IMR-90 (cell line): ENCODE measurements at regions not wholly inside any gene's neighbourhood (a gene's known extent, or its start where the extent isn't known, plus 50 kb on each side); places are given as distances from the start of the nearest gene placed in this dataset.

Source experiments
- ATAC-seq: fragments of 200-7000 bp; cut with Tn5 transposase; 2 replicates; pipeline ENCODE4 v1.9.1; 2020; ENCODE audit warnings: low read depth, mild to moderate bottlenecking, moderate library complexity
- BruUV-seq: library from RNA; stranded (reverse); fragments of 400-500 nt; replicated peaks from 2 replicates; lab custom pipeline; 2021; lab: Mats Ljungman, UMichigan
- CTCF ChIA-PET: fragments of 300-600 bp; formaldehyde crosslinking; extraction: SDS; loops from one replicate; lab custom pipeline; 2021; ENCODE audit warnings: antibody characterized with exemption; lab: Yijun Ruan, JAX
- POLR2A ChIA-PET: fragments of 300-600 bp; sonication (Branson Sonifier 250); formaldehyde crosslinking; loops from one replicate; lab custom pipeline; 2022; ENCODE audit warnings: antibody characterized with exemption; ENCODE audit not compliant: unreplicated experiment; lab: Charles Lee
- DNase-seq: peaks from one replicate; pipeline ENCODE4 v3.0.0; 2013
- H2AFZ ChIP-seq: replicated peaks from 2 replicates; pipeline ENCODE3; 2013; ENCODE audit warnings: low read length, mild to moderate bottlenecking; ENCODE audit not compliant: poor library complexity
- H2AK5ac ChIP-seq: 2 replicates; pipeline ENCODE4 v1.6.1; 2013; ENCODE audit warnings: low read depth, low read length, inconsistent platforms
- H2AK9ac ChIP-seq: replicated peaks from 2 replicates; pipeline ENCODE3; 2013; ENCODE audit warnings: mild to moderate bottlenecking, low read depth, low read length, moderate library complexity; ENCODE audit not compliant: poor library complexity
- H2BK120ac ChIP-seq: 2 replicates; pipeline ENCODE4 v1.6.1; 2013; ENCODE audit warnings: low read depth, low read length, inconsistent platforms
- H2BK15ac ChIP-seq: 3 replicates; pipeline ENCODE4 v1.6.1; 2013; ENCODE audit warnings: low read depth, low read length, inconsistent platforms
- H2BK20ac ChIP-seq: 2 replicates; pipeline ENCODE4 v1.6.1; 2013; ENCODE audit warnings: low read depth, mild to moderate bottlenecking, inconsistent platforms, low read length, moderate library complexity
- H2BK5ac ChIP-seq: 2 replicates; pipeline ENCODE4 v1.6.1; 2013; ENCODE audit warnings: mild to moderate bottlenecking, low read depth, low read length, inconsistent platforms; ENCODE audit not compliant: poor library complexity, severe bottlenecking
- H3K14ac ChIP-seq: replicated peaks from 2 replicates; pipeline ENCODE4 v1.6.1; 2013; ENCODE audit warnings: low read depth, low read length, inconsistent platforms
- H3K18ac ChIP-seq: 2 replicates; pipeline ENCODE4 v1.6.1; 2013; ENCODE audit warnings: low read depth, low read length, control low read depth
- H3K23ac ChIP-seq: 2 replicates; pipeline ENCODE4 v1.6.1; 2013; ENCODE audit warnings: low read depth, low read length, inconsistent platforms
- H3K27ac ChIP-seq: 2 replicates; pipeline ENCODE4 v1.5.1; 2013; ENCODE audit warnings: mild to moderate bottlenecking, control low read depth, low read length; ENCODE audit not compliant: insufficient read depth
- H3K27me3 ChIP-seq: 2 replicates; pipeline ENCODE4 v1.6.1; 2013; ENCODE audit warnings: low read length; ENCODE audit not compliant: control insufficient read depth, insufficient read depth
- H3K36me3 ChIP-seq: 2 replicates; pipeline ENCODE4 v1.6.1; 2013; ENCODE audit warnings: low read length, mixed read lengths; ENCODE audit not compliant: control insufficient read depth, insufficient read depth
- H3K4ac ChIP-seq: 2 replicates; pipeline ENCODE4 v1.6.1; 2013; ENCODE audit warnings: low read depth, low read length, inconsistent platforms
- H3K4me1 ChIP-seq: 2 replicates; pipeline ENCODE4 v1.6.1; 2013; ENCODE audit warnings: low read length, mixed read lengths; ENCODE audit not compliant: control insufficient read depth, insufficient read depth
- H3K4me2 ChIP-seq: 2 replicates; pipeline ENCODE4 v1.6.1; 2013; ENCODE audit warnings: low read depth, mild to moderate bottlenecking, control low read depth, low read length, moderate library complexity
- H3K4me3 ChIP-seq: 2 replicates; pipeline ENCODE4 v1.5.1; 2013; ENCODE audit warnings: low read depth, mild to moderate bottlenecking, control low read depth, low read length, moderate library complexity; ENCODE audit not compliant: insufficient read depth
- H3K56ac ChIP-seq: 2 replicates; pipeline ENCODE4 v1.6.1; 2013; ENCODE audit warnings: low read length, inconsistent platforms; ENCODE audit not compliant: insufficient read depth; ENCODE audit errors: extremely low read depth
- H3K79me1 ChIP-seq, 2 experiments: 2 replicates each; pipeline ENCODE4 v1.6.1; 2013; ENCODE audit warnings: low read length in 2 of 2, inconsistent platforms in 1 of 2, low read depth in 1 of 2
- H3K9ac ChIP-seq: 2 replicates; pipeline ENCODE4 v1.6.1; 2013; ENCODE audit warnings: low read depth, low read length, control low read depth
- H3K9me1 ChIP-seq: 2 replicates; pipeline ENCODE4 v1.6.1; 2013; ENCODE audit warnings: low read length, inconsistent platforms; ENCODE audit not compliant: insufficient read depth
- H3K9me3 ChIP-seq: 2 replicates; pipeline ENCODE4 v1.6.1; 2013; ENCODE audit warnings: low read length; ENCODE audit not compliant: control insufficient read depth, insufficient read depth
- H4K20me1 ChIP-seq: 2 replicates; pipeline ENCODE4 v1.6.1; 2013; ENCODE audit warnings: low read length, inconsistent platforms; ENCODE audit not compliant: insufficient read depth
- H4K5ac ChIP-seq: 2 replicates; pipeline ENCODE4 v1.6.1; 2013; ENCODE audit warnings: mild to moderate bottlenecking, low read depth, low read length, control low read depth
- H4K8ac ChIP-seq, 2 experiments: 2 replicates each; pipeline ENCODE4 v1.6.1; 2013; ENCODE audit warnings: low read depth in 2 of 2, low read length in 2 of 2, control low read depth in 1 of 2, inconsistent platforms in 1 of 2
- H4K91ac ChIP-seq: 2 replicates; pipeline ENCODE4 v1.6.1; 2013; ENCODE audit warnings: low read depth, low read length, inconsistent platforms; ENCODE audit not compliant: insufficient read depth
- CEBPB ChIP-seq: IDR thresholded peaks from 2 replicates; pipeline ENCODE4 v1.6.1; 2012; ENCODE audit warnings: low read depth, low read length, improper control_type of control experiment
- CHD1 ChIP-seq: IDR thresholded peaks from 2 replicates; pipeline ENCODE4 v1.6.1; 2012; ENCODE audit warnings: low read depth, low read length, improper control_type of control experiment
- ELK1 ChIP-seq: fragments of 150-350 bp; IDR thresholded peaks from 2 replicates; pipeline ENCODE4 v1.6.1; 2016; ENCODE audit warnings: low read depth, mild to moderate bottlenecking, low read length, moderate library complexity, borderline replicate concordance
- MAFK ChIP-seq: IDR thresholded peaks from 2 replicates; pipeline ENCODE4 v1.6.1; 2012; ENCODE audit warnings: low read depth, low read length, improper control_type of control experiment
- MXI1 ChIP-seq: IDR thresholded peaks from 2 replicates; pipeline ENCODE4 v1.6.1; 2012; ENCODE audit warnings: low read depth, mild to moderate bottlenecking, low read length, moderate library complexity, borderline replicate concordance
- NFE2L2 ChIP-seq: fragments of 150-350 bp; IDR thresholded peaks from 2 replicates; pipeline ENCODE4 v1.6.1; 2016; ENCODE audit warnings: low read depth, mild to moderate bottlenecking, low read length
- RCOR1 ChIP-seq: IDR thresholded peaks from 2 replicates; pipeline ENCODE4 v1.6.1; 2012; ENCODE audit warnings: mild to moderate bottlenecking, low read length, improper control_type of control experiment; ENCODE audit not compliant: insufficient replicate concordance
- RFX5 ChIP-seq: IDR thresholded peaks from 2 replicates; pipeline ENCODE4 v1.8.0; 2012; ENCODE audit warnings: low read depth, mild to moderate bottlenecking, low read length, moderate library complexity
- USF2 ChIP-seq: fragments of 150-350 bp; IDR thresholded peaks from 2 replicates; pipeline ENCODE4 v1.6.1; 2017; ENCODE audit warnings: mild to moderate bottlenecking, antibody characterized with exemption, low read length, low read depth
- WGBS, 2 experiments: methylation state at CpG; one replicate each; pipeline versions ENCODE4 v1.1.5 to v1.1.7; 2013; ENCODE audit warnings: missing lambda C conversion rate in 2 of 2; ENCODE audit not compliant: insufficient read length in 1 of 2; ENCODE audit errors: extremely low coverage in 2 of 2; 5-methylcytosine and 5-hydroxymethylcytosine counted together
- dilution Hi-C: fragments of 300-500 bp; cut with HindIII; formaldehyde crosslinking; loops from one replicate; pipeline ENCODE4 v1.14.3; 2018; ENCODE audit warnings: low sequenced_read_pairs; ENCODE audit not compliant: unreplicated experiment
- in situ Hi-C: fragments of 300-500 bp; cut with MboI; formaldehyde crosslinking; loops from 3 replicates; pipeline ENCODE4 v1.14.3; 2019; ENCODE audit warnings: low sequenced_read_pairs, inconsistent platforms, mixed read lengths
- intact Hi-C: fragments of 100-400 bp; cut with micrococcal nuclease; formaldehyde crosslinking; loops from 2 replicates; pipeline ENCODE4 v1.10.0; 2022

- Histone ChIP-seq H4K91ac (no peak overlapping the region), H4K8ac (no peak overlapping the region), H3K4me3 (no peak overlapping the region), H2AK5ac (no peak overlapping the region), H3K9ac (no peak overlapping the region), H3K4ac (no peak overlapping the region), H3K36me3 (no peaks in the 10 kb centered on the region), H4K20me1 (no peaks in the 10 kb centered on the region), H3K18ac (no peak overlapping the region), H2AK9ac (no peak overlapping the region), H3K4me1 (peaks cover 4% of the 10 kb centered on the region; the same call in 1 of the 2 replicates), H2BK120ac (no peak overlapping the region), H2BK5ac (no peak overlapping the region), H2BK15ac (no peak overlapping the region), H3K4me2 (no peak overlapping the region), H3K23ac (no peak overlapping the region), H3K27me3 (no peaks in the 10 kb centered on the region), H3K79me1 (no peaks in the 10 kb centered on the region), H2AFZ (no peak overlapping the region), H3K9me3 (no peaks in the 10 kb centered on the region), H3K27ac (no peak overlapping the region), H3K9me1 (peaks cover 6% of the 10 kb centered on the region; the same call in 1 of the 2 replicates), H4K5ac (no peak overlapping the region), H2BK20ac (no peak overlapping the region), H3K56ac (no peak overlapping the region), H3K14ac (no peak overlapping the region)
- ATAC-seq (no peak), DNase-seq (no peak)
- CTCF ChIA-PET: no interaction called here
- in situ Hi-C loops (no loop called here), dilution Hi-C loops (no loop called here), intact Hi-C loops (no loop called here)
- POLR2A ChIA-PET: no interaction called here
- no peak for TF ChIP-seq NFE2L2
- no peak for TF ChIP-seq CHD1
- no peak for TF ChIP-seq RFX5
- no peak for TF ChIP-seq MAFK
- TF ChIP-seq ELK1: no peak
- no peak for TF ChIP-seq CEBPB
- TF ChIP-seq RCOR1: no peak
- no peak for TF ChIP-seq MXI1
- no peak for TF ChIP-seq USF2
- 93% methylated on average over 3 of the region's 4 CpGs; no CpG with 5 or more reads in 1 of the 2 experiments for WGBS, 2 experiments
- BruUV-seq: no TSS peak
Measured at GRCh38 chr10:110432814-110433565, 64.7 kb upstream of the DUSP5 start.
